ENCODE measurements at regions not wholly inside any gene's neighbourhood (a gene's known extent, or its start where the extent isn't known, plus 50 kb on each side); places are given as distances from the start of the nearest gene placed in this dataset.

DNA sequence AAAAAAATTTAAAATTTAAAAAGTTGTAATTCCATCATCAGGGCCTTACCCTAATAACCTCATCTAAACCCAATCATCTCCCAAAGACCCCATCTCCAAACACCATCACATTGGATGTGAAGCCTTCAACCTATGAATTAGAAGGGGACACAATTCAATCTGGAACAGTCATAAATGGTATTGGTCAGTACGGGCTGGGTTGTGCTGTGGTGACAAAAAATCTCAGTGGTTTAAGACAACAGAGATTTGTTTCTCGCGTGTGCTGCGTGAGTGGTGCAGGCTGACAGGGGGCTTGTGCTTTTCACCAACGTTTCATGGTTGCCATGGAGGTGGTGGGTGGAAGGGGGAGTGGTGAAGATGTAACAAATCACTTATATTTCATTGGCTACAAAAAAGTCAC, 174.5 kb downstream of the INHBB start:
- FAIRE-seq: no peak

- FAIRE-seq: no peak
Measured at GRCh38 chr2:120520929-120521912, 175.3 kb downstream of the INHBB start.

DNA sequence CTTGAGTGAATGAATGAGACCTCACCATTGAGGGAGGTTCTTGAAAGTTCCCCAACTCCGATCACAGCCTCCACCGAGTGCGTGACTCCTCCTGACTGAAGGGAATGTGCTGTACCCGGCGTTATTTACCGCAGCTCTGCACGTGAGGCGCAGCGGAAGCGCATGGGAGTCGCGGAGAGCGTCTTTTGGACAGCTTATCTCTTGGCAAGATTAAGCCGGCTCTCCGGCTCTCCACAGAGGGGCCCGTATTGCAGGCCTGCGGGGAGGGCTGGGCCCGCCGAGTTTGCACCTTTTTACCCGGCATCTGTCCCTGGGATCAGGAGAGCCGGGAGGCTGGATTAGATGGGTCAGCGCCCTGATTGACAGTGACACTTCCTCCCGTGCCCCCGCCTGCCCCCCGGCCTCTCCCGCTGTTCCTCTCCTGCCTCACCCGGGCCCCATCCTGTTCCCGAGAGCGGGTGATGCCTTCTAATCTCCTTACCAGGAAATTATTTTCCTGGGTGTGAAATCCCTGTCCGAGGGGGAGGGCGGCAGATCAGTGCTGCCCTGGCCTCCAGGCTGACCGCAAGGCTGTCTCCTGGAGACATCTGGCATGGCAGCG, 176.3 kb downstream of the INHBB start:
- FAIRE-seq: no peak

- FAIRE-seq: no peak
Measured at GRCh38 chr2:120523766-120524165, 177.8 kb downstream of the INHBB start.

GRCh38 chr2:120524174-120524573, 178.2 kb downstream of the INHBB start:
- FAIRE-seq: no peak

DNA sequence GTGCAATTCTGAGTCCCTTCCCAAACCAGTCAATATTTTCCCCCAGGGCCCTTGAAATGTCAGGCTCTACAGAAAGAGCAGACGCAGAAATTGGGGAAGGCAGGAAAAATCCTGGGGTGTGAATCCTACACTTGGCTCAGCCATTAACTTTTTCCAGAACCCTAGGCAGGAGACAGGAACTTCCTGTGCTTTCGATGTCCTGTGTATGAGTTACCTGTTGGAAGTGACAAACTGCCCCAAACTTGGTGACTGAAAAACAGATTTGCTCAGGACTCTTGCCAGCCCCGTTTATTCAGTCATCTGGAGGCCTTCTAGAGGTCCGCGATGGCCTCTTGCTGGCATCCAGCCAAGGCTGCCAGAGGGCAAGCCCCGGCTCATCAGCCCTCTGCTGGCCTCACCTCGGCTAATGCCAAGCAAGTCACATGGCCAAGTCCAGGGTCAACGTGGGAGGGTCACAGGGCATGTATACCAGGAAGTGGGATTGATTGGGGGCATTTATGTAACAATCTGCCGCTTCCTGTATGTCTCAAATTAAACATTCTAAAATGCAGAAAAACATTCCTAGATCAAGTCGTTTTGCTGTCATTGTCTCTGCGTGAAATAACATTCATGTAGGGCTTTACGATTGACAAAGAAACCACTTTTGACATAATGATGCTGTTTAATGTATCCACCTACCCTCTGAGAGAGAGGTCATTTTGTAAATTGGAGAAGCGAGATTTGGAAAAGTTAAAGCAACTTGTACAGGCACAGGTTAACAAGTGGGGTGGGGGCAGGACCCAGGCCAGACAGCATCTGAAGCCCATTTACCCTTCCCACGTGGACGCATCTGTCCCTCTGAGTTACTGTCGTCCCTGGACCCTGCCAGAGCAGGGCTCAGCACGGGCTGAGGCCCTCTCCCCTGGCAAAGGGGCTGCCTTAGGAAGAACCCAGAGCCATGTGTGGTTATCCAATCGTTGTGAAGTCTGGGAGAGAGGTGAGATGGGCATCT, 179.4 kb downstream of the INHBB start:
- FAIRE-seq: no peak

DNA sequence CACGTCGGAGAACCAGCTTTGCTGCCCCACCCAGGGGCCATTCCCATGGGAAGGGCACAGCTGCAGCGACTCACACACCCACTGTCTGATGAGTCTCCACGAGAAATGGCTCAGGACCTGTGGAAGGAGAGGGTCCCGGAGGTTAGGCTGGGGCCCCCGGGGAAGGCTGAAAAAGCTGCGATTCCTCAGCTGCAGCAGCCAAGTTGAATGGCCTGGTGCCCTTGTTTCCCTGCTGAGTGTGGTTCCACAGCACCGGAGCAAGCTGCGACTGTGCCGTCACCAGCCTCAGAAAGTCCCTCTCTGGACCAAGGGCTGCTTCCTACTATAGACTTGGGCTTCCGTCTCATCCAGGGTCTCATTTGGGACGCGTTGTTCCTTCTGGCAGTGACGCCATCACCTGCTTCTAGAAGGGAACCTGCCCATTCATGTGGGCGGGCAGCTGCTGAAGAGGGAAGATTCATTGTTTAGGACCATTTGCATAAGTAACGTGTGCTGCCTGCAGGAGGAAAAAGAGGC, 180.2 kb downstream of the INHBB start:
- FAIRE-seq: no peak

DNA sequence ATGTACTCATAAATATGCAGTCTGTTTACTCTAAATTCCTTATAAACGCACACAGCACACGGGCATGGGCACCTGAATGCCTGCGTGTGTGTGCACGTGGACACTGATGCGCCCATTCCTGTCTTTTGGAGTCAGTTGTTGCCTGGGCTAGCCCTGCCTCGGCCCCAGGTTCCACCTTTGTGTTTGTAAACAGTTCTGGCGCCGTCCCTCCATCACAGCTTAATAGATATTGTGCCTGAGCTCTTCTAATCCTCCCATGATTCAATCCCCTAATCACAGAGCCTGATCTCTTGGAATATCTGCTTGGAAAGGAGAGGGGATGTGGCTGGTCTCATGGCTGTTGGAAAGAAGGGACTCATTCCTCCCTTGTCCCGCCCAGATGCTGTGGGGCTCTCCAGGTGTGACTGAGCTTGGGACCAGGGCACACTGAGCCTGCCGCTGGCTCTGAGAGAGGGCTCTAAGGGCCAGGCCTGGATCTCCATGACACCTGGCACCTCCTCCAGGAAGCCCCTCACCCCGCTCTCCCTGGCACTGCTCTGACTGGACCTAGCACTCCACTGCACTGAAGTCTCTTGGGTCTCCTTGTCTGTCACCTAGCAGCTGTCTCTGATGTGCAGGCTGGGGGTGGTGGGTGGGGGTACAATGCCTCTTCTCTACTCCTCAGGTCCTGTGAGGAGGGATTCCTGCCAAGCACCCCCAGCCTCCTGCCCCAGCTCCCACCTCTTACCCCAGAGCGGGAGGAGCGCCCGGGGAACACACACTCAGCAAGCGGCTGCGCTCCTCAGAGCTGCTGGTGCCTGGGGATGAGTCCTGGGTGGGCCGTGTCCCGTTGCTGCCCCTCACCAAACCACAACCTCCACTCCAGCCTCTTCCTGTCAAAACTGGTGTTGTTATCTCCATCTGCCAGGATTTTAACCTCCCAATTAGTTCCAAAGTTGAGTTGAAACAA, 181.3 kb downstream of the INHBB start:
- no peak for FAIRE-seq

GRCh38 chr2:120528051-120528692, 182.2 kb downstream of the INHBB start:
- FAIRE-seq: no peak

DNA sequence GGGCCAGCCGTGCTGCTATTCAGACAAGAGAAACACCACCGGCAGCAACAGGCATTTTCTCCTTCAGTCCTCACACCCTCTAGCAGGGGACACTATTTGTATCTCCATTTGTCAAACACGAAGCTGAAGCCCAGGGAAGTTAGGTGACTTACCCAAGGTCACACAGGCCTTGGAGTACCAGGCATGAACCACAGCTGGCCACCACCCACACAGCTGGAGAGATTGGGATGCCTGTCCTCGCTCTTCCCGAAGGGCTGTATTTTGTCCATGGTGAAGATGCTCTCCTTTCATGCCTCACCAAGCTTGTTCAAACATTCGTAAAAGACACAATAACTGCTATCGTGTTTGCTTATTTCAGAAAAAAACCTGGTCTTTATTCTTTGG, 182.7 kb downstream of the INHBB start:
- no peak for FAIRE-seq

GRCh38 chr2:120530781-120531180, 184.8 kb downstream of the INHBB start:
- no peak for FAIRE-seq

- FAIRE-seq: no peak
Measured at GRCh38 chr2:120531365-120531764, 185.4 kb downstream of the INHBB start.

GRCh38 chr2:120531863-120532600, 186.1 kb downstream of the INHBB start:
- no peak for FAIRE-seq

GRCh38 chr2:120533625-120534024, 187.7 kb downstream of the INHBB start:
- FAIRE-seq: no peak

DNA sequence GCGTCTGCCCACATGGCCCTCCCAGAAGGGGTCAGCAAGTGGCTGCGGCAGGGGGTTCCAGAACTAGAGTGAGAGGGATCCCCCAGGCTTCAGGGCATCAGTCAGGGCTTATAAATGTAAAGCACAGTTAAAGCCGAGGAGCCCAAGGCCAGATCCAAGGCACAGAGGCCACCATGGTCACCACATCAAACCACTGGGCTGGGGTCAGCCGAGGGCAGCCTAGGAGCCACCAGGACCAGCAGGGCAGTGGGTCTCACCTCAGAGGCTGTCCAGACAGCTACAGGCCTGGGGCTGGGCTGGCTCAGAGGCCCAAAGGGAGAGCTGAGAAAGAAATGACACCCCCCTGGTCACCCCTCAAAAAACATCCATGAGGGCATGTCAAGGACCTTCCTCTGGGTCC, 188.5 kb downstream of the INHBB start:
- FAIRE-seq: no peak

DNA sequence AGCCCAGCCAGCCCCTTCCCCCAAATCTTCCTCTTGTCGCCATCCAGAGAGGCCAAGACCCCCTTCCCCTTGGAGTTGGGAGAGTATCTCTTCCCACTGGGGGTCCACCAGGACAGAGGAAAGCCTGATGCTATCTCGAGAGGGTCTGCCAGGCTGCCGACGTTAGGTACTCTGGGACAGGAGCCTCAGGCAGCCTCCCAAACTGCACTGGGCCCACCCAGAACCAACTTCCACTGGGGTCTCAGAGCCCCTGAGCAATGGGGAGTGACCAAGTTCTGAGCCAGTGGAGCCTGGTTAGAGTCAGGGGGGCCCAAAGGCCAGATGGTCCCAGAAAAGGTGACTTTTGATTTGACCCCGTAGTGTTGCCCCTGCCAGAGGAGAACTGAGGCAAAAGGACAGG, 189.1 kb downstream of the INHBB start:
- no peak for FAIRE-seq

DNA sequence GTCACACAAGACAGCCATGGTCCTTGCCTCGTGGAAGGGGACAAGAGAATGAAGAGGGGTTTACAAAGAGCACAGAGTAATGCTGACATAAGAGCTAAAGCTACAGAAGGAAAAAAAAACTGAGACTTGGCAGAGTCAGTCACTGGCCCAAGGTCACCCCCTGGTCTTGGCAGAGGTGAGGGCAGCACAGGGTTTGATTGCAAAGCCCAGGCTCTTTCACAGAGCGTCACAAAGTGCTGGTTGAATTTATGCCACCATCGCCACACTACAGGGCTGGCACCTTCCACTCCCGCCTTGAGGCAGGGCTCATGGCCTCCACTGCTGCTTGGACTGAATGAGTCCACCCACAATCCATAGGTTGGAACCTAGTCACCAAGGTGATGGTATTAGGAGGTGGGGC, 190.2 kb downstream of the INHBB start:
- no peak for FAIRE-seq

- FAIRE-seq: no peak
Measured at GRCh38 chr2:120538691-120539423, 192.9 kb downstream of the INHBB start.

- no peak for FAIRE-seq
Measured at GRCh38 chr2:120539424-120539936, 193.5 kb downstream of the INHBB start.

Measured in endometrium (tissue), 2 donors.